Astrocyte of the spinal cord (primary cell): ENCODE measurements at regions not wholly inside any gene's neighbourhood (a gene's known extent, or its start where the extent isn't known, plus 50 kb on each side); places are given as distances from the start of the nearest gene placed in this dataset.
"Not testable (repeated sequence)": the region's sequence is repeated elsewhere in the genome, so short reads cannot be mapped to it uniquely, and the experiment has no call there.

Source experiments
- DNase-seq: peaks from one replicate; pipeline ENCODE4 v3.0.0; 2011; ENCODE audit warnings: low read depth, low spot score
- H3K4me3 ChIP-seq: 2 replicates; pipeline ENCODE4 v1.5.1; 2011; ENCODE audit warnings: low read depth, mild to moderate bottlenecking, low read length, moderate library complexity
- CTCF ChIP-seq: IDR thresholded peaks from 2 replicates; pipeline ENCODE4 v1.5.1; 2012; ENCODE audit warnings: low read depth, mild to moderate bottlenecking, low read length, inconsistent platforms
- in situ Hi-C: cut with HindIII; loops from 2 replicates; pipeline ENCODE4 v1.10.0; 2017; ENCODE audit warnings: low sequenced_read_pairs

DNA sequence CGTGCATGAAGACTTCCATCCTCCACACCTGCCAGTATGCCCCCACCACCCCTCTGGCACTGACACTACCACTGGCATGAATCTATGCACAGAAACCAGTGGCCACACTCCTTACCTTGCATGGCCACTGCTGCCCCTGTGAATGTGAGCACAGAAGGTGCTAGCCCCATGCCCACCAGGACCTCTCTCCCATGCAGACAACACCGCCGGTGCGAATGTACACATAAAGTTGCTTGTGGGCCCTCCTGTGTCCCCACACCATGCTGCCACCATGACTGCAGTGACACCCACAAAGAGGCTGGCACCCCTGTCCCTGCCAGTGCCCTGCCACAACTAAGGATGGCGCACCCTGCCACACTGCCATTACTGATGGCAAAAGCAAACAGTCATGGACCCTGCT is 289.5 kb upstream of the KCND2 start:
- DNase-seq, result no peak
- no peak overlapping the region for H3K4me3 ChIP-seq
- in situ Hi-C loops, result no loop called here
- TF ChIP-seq CTCF, result no peak

DNA sequence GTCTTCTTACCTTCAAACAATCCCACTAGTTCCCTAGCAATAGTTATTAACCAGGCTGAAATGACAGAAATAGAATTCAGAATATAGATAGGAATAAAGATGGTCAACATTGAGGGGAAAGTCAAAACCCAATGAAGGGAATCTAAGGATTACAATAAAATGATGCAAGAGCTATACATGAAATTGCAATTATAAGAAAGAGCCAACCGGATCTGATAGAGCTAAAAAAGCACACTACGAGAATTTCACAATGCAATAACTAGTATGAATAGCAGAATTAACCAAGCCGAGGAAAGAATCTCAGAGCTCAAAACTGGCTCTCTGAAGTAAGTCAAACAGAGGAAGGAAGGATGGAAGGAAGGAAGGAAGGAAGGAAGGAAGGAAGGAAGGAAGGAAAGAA is 288.7 kb upstream of the KCND2 start:
- in situ Hi-C loops, result no loop called here
- TF ChIP-seq CTCF, result no peak
- DNase-seq, result no peak
- H3K4me3 ChIP-seq, result no peak overlapping the region

GRCh38 chr7:119988401-119988800 is 284.6 kb upstream of the KCND2 start:
- in situ Hi-C loops, result no loop called here
- H3K4me3 ChIP-seq, result no peak overlapping the region
- DNase-seq, result no peak
- no peak for TF ChIP-seq CTCF

DNA sequence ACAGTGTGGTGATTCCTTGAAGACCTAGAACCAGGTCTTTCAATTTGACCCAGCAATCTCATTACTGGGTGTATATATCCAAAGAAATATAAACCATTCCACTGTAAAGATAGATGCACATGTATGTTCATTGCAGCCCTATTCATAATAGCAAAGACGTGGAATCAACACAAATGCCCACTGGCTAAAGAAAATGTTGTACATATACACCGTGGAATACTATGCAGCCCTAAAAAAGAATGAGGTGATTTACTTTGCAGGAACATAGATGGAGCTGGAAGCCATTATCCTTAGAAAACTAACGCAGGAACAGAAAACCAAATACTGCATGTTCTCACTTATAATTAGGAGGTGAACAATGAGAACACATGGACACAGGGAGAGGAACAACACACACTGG is 278.0 kb upstream of the KCND2 start:
- no peak for DNase-seq
- no peak for TF ChIP-seq CTCF
- H3K4me3 ChIP-seq, result no peak overlapping the region
- in situ Hi-C loops, result no loop called here

DNA sequence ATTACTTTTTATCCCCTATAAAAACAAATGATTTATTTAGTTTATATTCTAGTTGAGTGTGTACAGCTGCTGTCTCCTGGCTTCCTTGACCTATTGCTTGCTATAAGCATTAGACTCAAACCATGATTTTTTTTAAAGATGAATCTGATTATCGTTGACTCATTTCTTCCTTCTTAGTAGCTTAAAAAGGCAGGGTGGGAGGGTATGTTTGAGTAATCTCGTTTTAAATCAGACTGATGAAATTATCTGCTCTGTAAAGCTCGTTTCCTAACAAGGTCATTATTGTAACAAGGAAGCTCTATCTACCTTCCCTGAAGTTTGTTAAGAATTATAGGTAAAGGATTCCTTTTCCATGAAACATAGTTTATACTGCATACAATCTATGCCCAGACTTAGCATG is 276.3 kb upstream of the KCND2 start:
- no peak overlapping the region for H3K4me3 ChIP-seq
- in situ Hi-C loops, result no loop called here
- no peak for TF ChIP-seq CTCF
- DNase-seq, result no peak

DNA sequence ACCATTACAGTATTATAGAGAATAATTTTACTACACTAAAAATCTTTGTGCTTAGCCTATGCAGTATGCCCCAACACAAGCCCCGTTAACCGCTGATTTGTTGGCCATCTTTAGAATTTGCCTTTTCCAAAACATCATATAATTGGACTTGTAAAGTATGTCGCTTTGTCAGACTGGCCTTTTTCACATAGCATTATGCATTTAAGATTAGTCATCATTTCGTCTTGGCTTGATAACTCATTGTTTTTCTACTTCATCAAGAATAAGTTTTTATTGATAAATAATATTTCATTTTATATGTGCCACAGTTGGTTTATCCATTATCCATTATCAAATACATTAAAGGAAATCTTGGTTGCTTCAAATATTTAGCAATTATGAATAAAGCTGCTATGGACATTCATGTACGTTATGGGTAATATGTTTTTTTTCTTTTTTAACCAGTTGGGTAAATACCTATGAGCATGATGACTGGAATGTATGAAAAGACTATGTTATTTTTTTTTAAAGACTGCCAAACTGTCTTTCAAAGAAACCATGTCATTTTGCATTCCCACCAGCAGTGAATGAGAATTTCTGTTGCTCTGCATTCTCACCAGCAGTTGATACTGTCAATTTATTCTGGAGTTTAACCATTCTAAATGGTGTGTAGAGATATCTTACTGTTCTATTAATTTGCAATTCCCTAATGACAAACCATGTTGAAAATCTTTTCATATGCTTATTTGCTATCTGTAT is 273.1 kb upstream of the KCND2 start:
- peak; percentile 26 for DNase-seq
- no peak for TF ChIP-seq CTCF
- no peak overlapping the region for H3K4me3 ChIP-seq
- in situ Hi-C loops, result no loop called here

DNA sequence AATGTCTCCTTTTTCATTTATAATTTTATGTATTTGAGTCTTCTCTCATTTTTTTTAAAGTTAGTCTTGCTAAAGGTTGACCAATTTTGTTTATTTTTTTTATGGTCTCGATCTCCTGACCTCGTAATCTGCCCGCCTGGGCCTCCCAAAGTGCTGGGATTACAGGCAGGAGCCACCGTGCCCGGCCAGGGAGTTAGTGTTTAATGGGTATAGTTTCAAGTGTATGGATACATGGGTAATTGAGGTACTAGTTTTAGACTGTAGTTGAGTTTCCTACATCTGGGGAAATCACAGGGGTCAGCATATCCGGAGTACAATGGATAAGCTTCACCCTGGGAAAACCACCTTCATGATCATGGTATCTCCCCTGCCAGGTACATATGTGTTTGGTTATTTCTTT is 267.3 kb upstream of the KCND2 start:
- H3K4me3 ChIP-seq, result no peak overlapping the region
- no peak for TF ChIP-seq CTCF
- DNase-seq, result no peak
- in situ Hi-C loops, result no loop called here

- H3K4me3 ChIP-seq, DNase-seq, in situ Hi-C loops: not testable (repeated sequence)
Measured at GRCh38 chr7:120014301-120014700, 258.7 kb upstream of the KCND2 start.
